GM19023 (cell line): ENCODE measurements at regions not wholly inside any gene's neighbourhood (a gene's known extent, or its start where the extent isn't known, plus 50 kb on each side); places are given as distances from the start of the nearest gene placed in this dataset.
A peak's percentile ranks its signal among the peaks of the same experiment; 100 is the strongest.
"Not testable (repeated sequence)": the region's sequence is repeated elsewhere in the genome, so short reads cannot be mapped to it uniquely, and the experiment has no call there.

Experiments used
- ATAC-seq: cut with Tn5 transposase; IDR thresholded peaks from one replicate; pipeline ENCODE4 v1.9.1; 2021; ENCODE audit warnings: mild to moderate bottlenecking, moderate library complexity; ENCODE audit not compliant: unreplicated experiment

DNA sequence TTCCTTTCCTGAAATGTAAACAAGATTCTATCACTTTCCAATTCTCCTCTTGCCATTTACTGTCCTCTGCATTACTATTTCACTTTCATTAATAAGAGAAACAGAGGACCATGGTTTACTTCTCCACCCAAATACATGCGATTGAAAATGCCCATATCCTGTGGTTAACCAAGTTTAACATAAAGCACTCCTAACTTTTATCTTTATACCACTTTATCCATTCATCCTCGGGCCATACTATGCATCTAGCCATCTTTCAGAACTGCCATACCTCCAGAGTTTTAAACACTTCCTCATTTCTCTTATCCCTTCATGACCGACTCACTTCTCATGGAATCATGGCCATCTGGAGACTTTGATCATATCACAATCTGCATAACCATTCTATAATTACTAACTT lies 1182.3 kb downstream of the CNTNAP5 start:
- ATAC-seq: no peak

- ATAC-seq: no peak
These were observed 1191.2 kb downstream of the CNTNAP5 start for GRCh38 chr2:125216321-125216720.

DNA sequence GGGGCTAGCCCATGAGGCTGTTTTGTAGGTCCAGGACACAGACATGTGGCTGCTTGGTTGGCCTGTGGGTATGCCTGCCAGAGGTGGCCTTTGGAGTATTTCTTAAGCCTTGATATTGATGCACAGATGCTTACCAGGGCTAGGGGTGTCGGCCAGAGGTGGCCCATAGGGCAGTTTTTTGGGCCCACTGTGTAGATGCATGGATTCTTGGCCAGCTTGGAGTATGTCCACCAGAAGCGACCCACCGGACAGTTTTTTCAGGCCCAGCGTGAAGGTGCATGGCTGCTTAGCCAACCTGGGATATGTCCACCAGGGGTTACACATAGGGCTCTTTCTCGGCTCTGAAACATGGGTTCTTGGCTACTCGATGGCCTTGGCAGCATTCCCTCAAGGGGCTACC lies 1199.1 kb downstream of the CNTNAP5 start:
- no peak for ATAC-seq

DNA sequence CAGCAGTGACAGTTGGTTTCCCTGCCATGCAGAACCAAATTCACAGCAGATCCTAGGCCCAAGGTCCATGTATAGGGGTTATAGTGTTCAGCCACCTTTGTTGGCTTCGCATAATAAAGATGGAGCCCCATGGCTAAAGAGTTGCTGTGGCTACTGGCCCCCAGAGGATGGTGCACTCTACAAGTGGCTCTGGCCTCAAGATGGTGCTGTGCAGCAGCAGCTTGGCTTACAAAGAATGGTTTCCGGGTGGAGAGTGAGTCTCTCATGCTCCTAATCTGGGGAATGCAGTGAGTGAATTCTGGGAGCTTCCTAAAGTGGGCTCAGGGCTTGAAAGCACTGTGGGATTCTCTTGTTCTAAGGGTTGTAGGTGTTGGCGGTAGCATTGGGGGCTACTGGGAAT lies 1199.7 kb downstream of the CNTNAP5 start:
- no peak for ATAC-seq

DNA sequence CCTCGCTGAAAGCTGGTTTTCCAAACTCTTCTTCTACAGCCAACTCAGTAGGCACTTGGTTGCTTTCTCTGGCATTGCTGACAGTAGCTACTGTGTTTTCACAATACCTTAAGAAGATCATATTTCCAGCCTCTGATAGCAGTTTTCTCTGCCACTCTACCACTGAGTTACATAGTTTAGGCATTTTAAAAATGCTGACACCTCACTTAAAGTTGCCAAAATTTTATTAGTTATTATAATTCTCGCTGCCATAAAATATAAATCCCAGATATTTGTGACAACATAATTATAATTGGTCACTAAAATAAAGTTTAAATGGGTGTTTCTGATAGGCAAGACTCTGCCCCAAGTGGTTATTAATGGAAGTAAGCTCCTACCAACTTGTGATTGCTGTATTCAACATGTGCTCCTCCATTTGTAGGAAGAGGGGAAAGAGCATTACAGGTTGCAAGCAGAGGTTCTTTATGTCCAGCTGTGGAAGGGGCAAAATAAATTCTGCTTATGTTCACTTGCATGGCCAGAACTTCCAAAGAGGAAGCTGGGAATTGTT lies 1202.8 kb downstream of the CNTNAP5 start:
- ATAC-seq: no peak

GRCh38 chr2:125240870-125241269 lies 1215.8 kb downstream of the CNTNAP5 start:
- no peak for ATAC-seq

DNA sequence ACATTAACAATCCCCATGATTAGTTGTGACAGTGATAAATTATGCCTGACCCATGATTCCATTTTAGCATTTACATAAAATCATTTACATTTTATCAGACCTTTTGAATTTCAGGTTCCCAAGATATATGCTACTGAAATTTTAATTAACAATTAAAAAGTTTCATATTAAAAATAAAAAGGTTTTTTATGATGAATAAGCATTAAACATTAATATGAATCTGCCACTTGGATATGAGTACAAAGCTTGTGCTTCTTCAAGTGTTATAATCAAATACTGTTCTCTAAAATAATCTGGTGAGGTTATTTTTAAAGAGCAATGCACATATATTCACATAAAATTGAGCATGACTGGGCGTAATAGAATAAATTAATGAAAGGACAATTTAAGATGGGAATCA lies 1218.0 kb downstream of the CNTNAP5 start:
- no peak for ATAC-seq

- ATAC-seq: no peak
These were observed 1228.9 kb downstream of the CNTNAP5 start for GRCh38 chr2:125254010-125254409.

DNA sequence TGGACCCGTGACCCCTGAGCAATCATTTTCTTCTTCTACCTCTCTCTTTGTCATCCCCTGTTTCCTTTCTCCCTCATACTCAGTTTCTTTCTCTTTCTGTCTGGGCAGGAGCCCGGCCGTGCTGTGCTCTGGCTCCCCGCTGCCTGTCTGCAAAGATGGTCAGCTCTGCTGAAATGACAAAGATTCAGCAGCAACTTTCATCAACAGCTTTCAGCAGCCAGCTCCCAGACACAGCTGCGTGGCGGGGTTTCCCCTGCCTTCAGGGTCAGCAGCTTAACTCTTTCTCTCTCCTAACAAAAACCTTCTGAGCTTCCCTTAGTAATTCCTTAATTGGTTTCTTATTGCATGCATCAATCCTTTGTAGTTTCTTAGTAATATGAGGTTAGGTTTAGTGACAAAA lies 1234.4 kb downstream of the CNTNAP5 start:
- no peak for ATAC-seq

GRCh38 chr2:125260366-125260930 lies 1235.4 kb downstream of the CNTNAP5 start:
- not testable (repeated sequence) for ATAC-seq

DNA sequence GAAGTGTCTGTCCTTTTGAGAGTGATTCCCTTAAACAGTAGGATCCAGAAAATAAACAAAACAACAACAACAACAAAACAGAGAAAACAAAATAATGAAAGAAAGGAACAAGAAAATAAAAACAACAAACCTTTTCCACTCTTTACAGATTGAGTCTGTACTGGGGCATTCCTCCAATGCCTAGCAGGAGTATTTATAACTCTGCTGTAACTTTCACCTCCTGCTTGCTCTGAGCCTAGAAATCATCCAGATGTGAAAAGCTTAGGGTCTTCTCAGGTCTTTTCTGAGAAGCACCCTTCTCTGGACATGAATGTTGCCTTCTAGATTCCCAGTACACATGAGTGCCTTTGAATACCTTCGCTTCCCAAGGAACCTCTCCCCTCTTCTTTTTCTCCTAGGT lies 1239.4 kb downstream of the CNTNAP5 start:
- ATAC-seq: no peak

DNA sequence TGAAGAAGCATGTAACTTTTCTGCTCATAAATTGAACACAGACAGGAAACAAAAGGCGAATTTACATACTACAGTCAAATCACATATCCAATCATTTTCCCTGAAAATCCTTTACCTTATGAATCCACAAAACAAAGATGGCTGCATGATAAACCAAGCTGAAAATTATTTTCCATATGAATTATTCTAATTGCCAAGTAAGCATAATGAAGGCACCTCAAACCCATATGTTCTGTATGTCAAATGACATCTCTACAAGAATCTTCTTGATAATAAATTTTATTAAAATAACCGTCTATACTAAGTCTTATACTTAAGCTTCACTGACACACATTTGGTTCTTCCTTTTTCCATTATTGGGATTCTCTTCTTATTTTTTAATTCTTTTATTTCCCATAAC lies 1242.6 kb downstream of the CNTNAP5 start:
- no peak for ATAC-seq

GRCh38 chr2:125272651-125273050 lies 1247.6 kb downstream of the CNTNAP5 start:
- no peak for ATAC-seq

GRCh38 chr2:125274718-125275117 lies 1249.6 kb downstream of the CNTNAP5 start:
- ATAC-seq: no peak

DNA sequence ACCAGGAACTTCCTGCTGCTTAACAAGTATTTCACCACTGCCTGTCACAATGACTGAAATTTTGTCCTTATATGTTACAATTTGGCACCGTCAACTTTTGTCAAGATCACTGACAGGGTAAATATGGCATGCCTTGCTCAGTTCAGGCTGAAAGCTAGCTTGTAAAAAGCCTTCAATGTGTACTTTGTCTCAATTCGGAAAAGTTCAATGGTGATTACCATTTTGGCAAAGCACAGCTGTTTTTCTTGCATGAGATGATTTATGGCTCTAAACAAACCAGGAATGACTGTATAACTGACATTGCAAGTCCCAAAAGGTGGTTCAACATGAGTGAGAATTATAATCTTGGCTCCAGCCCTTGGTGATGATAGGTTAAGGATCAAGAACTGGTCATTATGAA lies 1255.2 kb downstream of the CNTNAP5 start:
- no peak for ATAC-seq

GRCh38 chr2:125281242-125281641 lies 1256.2 kb downstream of the CNTNAP5 start:
- ATAC-seq: no peak

GRCh38 chr2:125296742-125297141 lies 1271.7 kb downstream of the CNTNAP5 start:
- no peak for ATAC-seq

DNA sequence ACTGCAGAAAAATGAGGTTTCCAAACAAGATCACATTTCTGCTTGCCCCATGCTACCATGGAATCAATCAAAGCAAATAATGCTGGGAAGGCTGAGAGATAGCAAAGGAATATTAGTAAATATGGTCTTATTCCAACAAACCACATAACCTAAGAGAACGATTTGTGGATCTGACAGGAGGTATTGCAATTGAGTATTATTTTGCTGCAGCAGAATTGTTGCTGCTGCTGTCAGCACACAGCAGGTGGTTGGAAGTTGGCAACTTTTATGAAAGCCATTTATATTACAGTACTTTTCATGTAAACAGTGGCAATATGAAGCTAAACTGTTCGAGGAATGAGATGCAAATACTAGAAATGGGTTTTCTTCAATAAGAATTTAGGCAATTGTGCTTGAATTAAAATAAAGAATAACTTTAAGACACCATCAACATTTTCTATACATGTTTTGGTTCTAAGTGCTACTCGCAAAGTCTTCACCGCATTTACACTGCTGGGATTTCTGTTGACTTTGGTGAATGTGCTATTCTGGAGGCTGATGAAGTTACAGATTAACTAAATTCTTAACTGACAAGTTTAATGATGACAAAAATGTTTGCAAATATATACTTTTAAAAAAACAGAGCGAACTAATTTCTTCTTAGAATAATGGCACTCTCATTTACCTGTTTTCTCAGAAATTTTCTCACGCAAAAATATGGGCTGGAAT lies 1285.7 kb downstream of the CNTNAP5 start:
- ATAC-seq: no peak

DNA sequence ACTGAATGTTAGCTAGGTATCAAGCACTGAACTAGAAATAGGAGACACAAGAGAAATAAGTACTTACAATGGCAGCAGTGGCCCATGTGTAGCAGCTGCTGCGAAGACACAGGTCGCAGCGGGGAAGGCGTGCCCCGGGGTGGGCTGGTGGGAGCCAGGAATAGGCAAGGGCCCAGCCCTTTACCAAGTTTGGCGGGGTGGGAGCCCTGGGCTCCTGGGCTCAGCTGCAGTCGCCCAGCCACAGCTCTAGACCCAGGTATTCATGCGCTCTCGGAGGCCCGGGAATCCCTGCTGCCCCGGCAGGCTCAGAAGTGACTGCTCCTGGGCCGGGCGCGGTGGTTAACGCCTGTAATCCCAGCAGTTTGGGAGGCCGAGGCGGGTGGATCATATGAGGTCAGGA lies 1287.3 kb downstream of the CNTNAP5 start:
- ATAC-seq: no peak

DNA sequence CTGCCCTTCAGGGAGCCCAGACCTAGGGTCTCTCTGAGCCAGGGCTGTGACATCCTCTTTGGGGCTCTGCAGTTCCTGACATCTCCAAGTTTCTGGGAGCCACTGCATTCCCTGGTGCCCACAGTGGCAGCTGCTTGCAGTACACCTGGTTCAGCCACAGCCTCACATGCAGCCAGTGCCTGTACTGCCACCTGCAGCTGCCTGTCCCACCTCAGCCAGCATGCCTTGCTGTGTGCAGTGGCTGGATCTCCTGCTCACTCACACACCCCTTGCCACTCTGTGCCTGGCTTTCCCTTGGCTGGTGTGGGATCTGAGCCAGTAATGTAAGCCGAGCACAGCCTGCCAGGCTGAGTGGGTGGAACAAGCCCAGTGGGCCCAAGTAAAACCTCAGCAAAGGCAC lies 1288.7 kb downstream of the CNTNAP5 start:
- ATAC-seq: no peak

GRCh38 chr2:125318740-125319139 lies 1293.7 kb downstream of the CNTNAP5 start:
- no peak for ATAC-seq

- ATAC-seq: no peak
These were observed 1299.2 kb downstream of the CNTNAP5 start for GRCh38 chr2:125324273-125324672.

DNA sequence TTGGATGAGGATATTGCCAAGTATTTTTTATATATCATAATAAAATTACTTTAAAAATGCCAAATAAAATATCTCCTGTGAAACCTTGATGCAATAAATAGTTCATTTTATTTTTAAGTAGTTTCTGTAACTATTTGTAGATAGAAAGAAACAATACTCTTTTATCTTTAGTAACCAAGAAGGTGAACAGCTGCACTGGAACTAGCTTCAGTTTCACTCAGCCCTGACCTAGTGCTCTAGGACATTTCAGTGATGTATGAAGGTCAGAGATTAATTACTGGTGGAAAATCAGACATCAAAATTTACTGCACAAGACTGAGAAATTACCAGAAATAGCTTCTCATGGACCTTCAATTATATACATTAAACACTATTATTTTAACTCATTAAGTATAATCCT lies 1305.0 kb downstream of the CNTNAP5 start:
- ATAC-seq: peak; percentile 73
